Smooth muscle cell (in vitro differentiated cells): ENCODE measurements at regions not wholly inside any gene's neighbourhood (a gene's known extent, or its start where the extent isn't known, plus 50 kb on each side); places are given as distances from the start of the nearest gene placed in this dataset.

ENCODE experiments used
- DNase-seq: peaks from one replicate; lab custom pipeline; 2025; ENCODE audit not compliant: unreplicated experiment; lab: John Stamatoyannopoulos, UW
- H2AFZ ChIP-seq: fragments of 200-600 bp; sonication (generic); 2 replicates; pipeline ENCODE4 v1.6.0; 2016; ENCODE audit warnings: antibody characterized with exemption, low read depth, mild to moderate bottlenecking
- H3F3A ChIP-seq: fragments of 200-600 bp; sonication (generic); 2 replicates; pipeline ENCODE4 v1.6.0; 2017; ENCODE audit warnings: antibody characterized with exemption, low read depth
- H3K27ac ChIP-seq: fragments of 200-600 bp; sonication (generic); 2 replicates; pipeline ENCODE4 v1.5.1; 2016; ENCODE audit warnings: low read depth, mild to moderate bottlenecking
- H3K27me3 ChIP-seq: fragments of 200-600 bp; sonication (generic); 2 replicates; pipeline ENCODE4 v1.6.1; 2016; ENCODE audit warnings: low read depth, mild to moderate bottlenecking
- H3K36me3 ChIP-seq: fragments of 200-600 bp; sonication (generic); 2 replicates; pipeline ENCODE4 v1.5.1; 2016; ENCODE audit warnings: low read depth
- H3K4me1 ChIP-seq: fragments of 200-600 bp; sonication (generic); 2 replicates; pipeline ENCODE4 v1.5.1; 2016; ENCODE audit warnings: low read depth
- H3K4me2 ChIP-seq: fragments of 200-600 bp; sonication (generic); 2 replicates; pipeline ENCODE4 v1.6.0; 2016; ENCODE audit warnings: mild to moderate bottlenecking
- H3K4me3 ChIP-seq: fragments of 200-600 bp; sonication (generic); 2 replicates; pipeline ENCODE4 v1.5.1; 2016; ENCODE audit warnings: mild to moderate bottlenecking
- H3K79me2 ChIP-seq: fragments of 200-600 bp; sonication (generic); 2 replicates; pipeline ENCODE4 v1.6.0; 2016; ENCODE audit warnings: low read depth, mild to moderate bottlenecking
- H3K9ac ChIP-seq: fragments of 200-600 bp; sonication (generic); 2 replicates; pipeline ENCODE4 v1.6.0; 2016; ENCODE audit warnings: low read depth
- H3K9me3 ChIP-seq: fragments of 200-600 bp; sonication (generic); replicated peaks from 2 replicates; pipeline ENCODE4 v1.5.1; 2016; ENCODE audit warnings: low read depth
- H4K20me1 ChIP-seq: fragments of 200-600 bp; sonication (generic); 2 replicates; pipeline ENCODE4 v1.6.0; 2016; ENCODE audit warnings: low read depth
- WGBS: methylation state at CpG from one replicate; pipeline ENCODE4 v1.1.7; 2016; ENCODE audit warnings: low lambda C conversion rate; 5-methylcytosine and 5-hydroxymethylcytosine counted together
- TF ChIP-seq, protein P1 (sequence below): fragments of 200-600 bp; sonication (generic); IDR thresholded peaks from 2 replicates; pipeline ENCODE4 v1.5.1; 2017; ENCODE audit warnings: borderline replicate concordance, mild to moderate bottlenecking, antibody characterized with exemption; ENCODE audit not compliant: insufficient read depth, poor library complexity, severe bottlenecking

DNA sequence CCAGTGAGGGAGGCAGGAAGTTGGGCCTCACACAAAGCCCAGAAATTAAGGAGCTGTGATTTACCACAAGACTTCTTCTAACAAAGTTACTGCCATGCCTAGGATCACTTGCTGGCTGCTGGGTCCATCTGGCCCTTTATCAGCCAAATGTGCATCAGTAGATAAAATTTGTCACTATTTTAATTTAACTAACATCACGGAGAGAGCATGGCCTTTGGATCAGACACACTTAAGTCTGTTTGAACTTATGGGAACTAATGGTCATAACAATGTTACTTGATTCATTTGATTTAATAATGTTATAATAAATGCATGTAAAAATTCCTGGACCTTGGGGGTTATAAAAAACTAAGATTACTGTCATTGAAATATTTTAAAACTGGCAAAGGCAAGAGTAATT, 67.2 kb upstream of the CCDC190 start:
- WGBS = 30% methylated on average over 1 of the region's 1 CpG

GRCh38 chr1:162927421-162927820, 66.4 kb upstream of the CCDC190 start:
- H3K4me3 ChIP-seq = no peak overlapping the region
- H3K79me2 ChIP-seq = no peaks in the 10 kb centered on the region
- H3K27ac ChIP-seq = no peak overlapping the region
- H3K9ac ChIP-seq = no peak overlapping the region
- H3F3A ChIP-seq = peaks cover 4% of the 10 kb centered on the region
- no peak overlapping the region for H3K4me2 ChIP-seq
- H4K20me1 ChIP-seq = no peaks in the 10 kb centered on the region
- DNase-seq = no peak
- no peaks in the 10 kb centered on the region for H3K27me3 ChIP-seq
- TF ChIP-seq, protein P1, sequence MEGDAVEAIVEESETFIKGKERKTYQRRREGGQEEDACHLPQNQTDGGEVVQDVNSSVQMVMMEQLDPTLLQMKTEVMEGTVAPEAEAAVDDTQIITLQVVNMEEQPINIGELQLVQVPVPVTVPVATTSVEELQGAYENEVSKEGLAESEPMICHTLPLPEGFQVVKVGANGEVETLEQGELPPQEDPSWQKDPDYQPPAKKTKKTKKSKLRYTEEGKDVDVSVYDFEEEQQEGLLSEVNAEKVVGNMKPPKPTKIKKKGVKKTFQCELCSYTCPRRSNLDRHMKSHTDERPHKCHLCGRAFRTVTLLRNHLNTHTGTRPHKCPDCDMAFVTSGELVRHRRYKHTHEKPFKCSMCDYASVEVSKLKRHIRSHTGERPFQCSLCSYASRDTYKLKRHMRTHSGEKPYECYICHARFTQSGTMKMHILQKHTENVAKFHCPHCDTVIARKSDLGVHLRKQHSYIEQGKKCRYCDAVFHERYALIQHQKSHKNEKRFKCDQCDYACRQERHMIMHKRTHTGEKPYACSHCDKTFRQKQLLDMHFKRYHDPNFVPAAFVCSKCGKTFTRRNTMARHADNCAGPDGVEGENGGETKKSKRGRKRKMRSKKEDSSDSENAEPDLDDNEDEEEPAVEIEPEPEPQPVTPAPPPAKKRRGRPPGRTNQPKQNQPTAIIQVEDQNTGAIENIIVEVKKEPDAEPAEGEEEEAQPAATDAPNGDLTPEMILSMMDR = no peak
- no peaks in the 10 kb centered on the region for H3K36me3 ChIP-seq
- WGBS = 95% methylated on average over 5 of the region's 5 CpGs
- no peaks in the 10 kb centered on the region for H3K4me1 ChIP-seq
- H3K9me3 ChIP-seq = no peaks in the 10 kb centered on the region
- H2AFZ ChIP-seq = no peak overlapping the region

More for the DNA sequence above, 67.2 kb upstream of the CCDC190 start:
- H3K27me3 ChIP-seq = no peaks in the 10 kb centered on the region
- no peak overlapping the region for H3K4me3 ChIP-seq
- H4K20me1 ChIP-seq = no peaks in the 10 kb centered on the region
- no peak overlapping the region for H3K27ac ChIP-seq
- no peaks in the 10 kb centered on the region for H3K36me3 ChIP-seq
- TF ChIP-seq, protein P1 = no peak
- no peak overlapping the region for H3K9ac ChIP-seq
- no peaks in the 10 kb centered on the region for H3K4me1 ChIP-seq
- H3K4me2 ChIP-seq = no peak overlapping the region
- H3K9me3 ChIP-seq = no peaks in the 10 kb centered on the region
- no peak for DNase-seq
- H2AFZ ChIP-seq = peak overlapping the region; percentile 38
- H3F3A ChIP-seq = peaks cover 4% of the 10 kb centered on the region
- H3K79me2 ChIP-seq = no peaks in the 10 kb centered on the region

GRCh38 chr1:162926906-162927305, 65.9 kb upstream of the CCDC190 start:
- Histone ChIP-seq H3K9me3 (no peaks in the 10 kb centered on the region), H3K27me3 (no peaks in the 10 kb centered on the region), H4K20me1 (no peaks in the 10 kb centered on the region), H3K4me3 (no peak overlapping the region), H2AFZ (no peak overlapping the region), H3K27ac (no peak overlapping the region), H3K9ac (no peak overlapping the region), H3K4me1 (no peaks in the 10 kb centered on the region), H3K36me3 (no peaks in the 10 kb centered on the region), H3F3A (peaks cover 4% of the 10 kb centered on the region), H3K4me2 (no peak overlapping the region), H3K79me2 (no peaks in the 10 kb centered on the region)
- WGBS = 92% methylated on average over 3 of the region's 3 CpGs
- TF ChIP-seq, protein P1 = no peak
- DNase-seq = no peak

- H2AFZ ChIP-seq = no peak overlapping the region
- H3K27ac ChIP-seq = no peak overlapping the region
- no peaks in the 10 kb centered on the region for H3K9me3 ChIP-seq
- no peaks in the 10 kb centered on the region for H3K36me3 ChIP-seq
- WGBS = 79% methylated on average over 2 of the region's 2 CpGs
- TF ChIP-seq, protein P1 = no peak
- no peaks in the 10 kb centered on the region for H3K27me3 ChIP-seq
- no peak overlapping the region for H3K4me3 ChIP-seq
- H3F3A ChIP-seq = no peaks in the 10 kb centered on the region
- no peaks in the 10 kb centered on the region for H3K4me1 ChIP-seq
- no peak for DNase-seq
- H4K20me1 ChIP-seq = no peaks in the 10 kb centered on the region
- no peak overlapping the region for H3K4me2 ChIP-seq
- no peaks in the 10 kb centered on the region for H3K79me2 ChIP-seq
- no peak overlapping the region for H3K9ac ChIP-seq
Measured at GRCh38 chr1:162924179-162924578, 63.2 kb upstream of the CCDC190 start.
